GM19467 (cell line): ENCODE measurements at regions not wholly inside any gene's neighbourhood (a gene's known extent, or its start where the extent isn't known, plus 50 kb on each side); places are given as distances from the start of the nearest gene placed in this dataset.

Experiments
- ATAC-seq: cut with Tn5 transposase; IDR thresholded peaks from one replicate; pipeline ENCODE4 v1.9.1; 2021; ENCODE audit warnings: mild to moderate bottlenecking, moderate library complexity; ENCODE audit not compliant: unreplicated experiment

- ATAC-seq = no peak
These were observed 93.0 kb downstream of the MTPAP start for GRCh38 chr10:30256084-30256483.

GRCh38 chr10:30254926-30255325, 94.2 kb downstream of the MTPAP start:
- ATAC-seq = no peak

- ATAC-seq = no peak
These were observed 100.3 kb downstream of the MTPAP start for GRCh38 chr10:30248728-30249127.

GRCh38 chr10:30247704-30248103, 101.4 kb downstream of the MTPAP start:
- no peak for ATAC-seq

GRCh38 chr10:30241422-30242110, 107.5 kb downstream of the MTPAP start:
- ATAC-seq = no peak

GRCh38 chr10:30238836-30239235, 110.2 kb downstream of the MTPAP start:
- ATAC-seq = no peak

- ATAC-seq = no peak
These were observed 115.7 kb downstream of the MTPAP start for GRCh38 chr10:30233186-30233959.

GRCh38 chr10:30231709-30232108, 117.4 kb downstream of the MTPAP start:
- ATAC-seq = no peak

- ATAC-seq = no peak
These were observed 117.9 kb downstream of the MTPAP start for GRCh38 chr10:30231071-30231652.

- no peak for ATAC-seq
These were observed 119.5 kb downstream of the MTPAP start for GRCh38 chr10:30229536-30229935.

GRCh38 chr10:30228417-30229036, 120.6 kb downstream of the MTPAP start:
- no peak for ATAC-seq

- ATAC-seq = no peak
These were observed 121.6 kb downstream of the MTPAP start for GRCh38 chr10:30227481-30227880.

- no peak for ATAC-seq
These were observed 128.9 kb downstream of the MTPAP start for GRCh38 chr10:30219971-30220751.

- no peak for ATAC-seq
These were observed 132.3 kb downstream of the MTPAP start for GRCh38 chr10:30216821-30217220.

GRCh38 chr10:30215623-30216022, 133.5 kb downstream of the MTPAP start:
- no peak for ATAC-seq

- ATAC-seq = no peak
These were observed 133.9 kb downstream of the MTPAP start for GRCh38 chr10:30215141-30215540.

GRCh38 chr10:30210296-30210695, 138.8 kb downstream of the MTPAP start:
- ATAC-seq = no peak

- ATAC-seq = no peak
These were observed 140.7 kb downstream of the MTPAP start for GRCh38 chr10:30208330-30208729.

- ATAC-seq = no peak
These were observed 141.5 kb downstream of the MTPAP start for GRCh38 chr10:30207485-30208052.

GRCh38 chr10:30200017-30200415, 140.6 kb upstream of the JCAD start:
- ATAC-seq = no peak
